ENCODE measurements at regions not wholly inside any gene's neighbourhood (a gene's known extent, or its start where the extent isn't known, plus 50 kb on each side); places are given as distances from the start of the nearest gene placed in this dataset.

DNA sequence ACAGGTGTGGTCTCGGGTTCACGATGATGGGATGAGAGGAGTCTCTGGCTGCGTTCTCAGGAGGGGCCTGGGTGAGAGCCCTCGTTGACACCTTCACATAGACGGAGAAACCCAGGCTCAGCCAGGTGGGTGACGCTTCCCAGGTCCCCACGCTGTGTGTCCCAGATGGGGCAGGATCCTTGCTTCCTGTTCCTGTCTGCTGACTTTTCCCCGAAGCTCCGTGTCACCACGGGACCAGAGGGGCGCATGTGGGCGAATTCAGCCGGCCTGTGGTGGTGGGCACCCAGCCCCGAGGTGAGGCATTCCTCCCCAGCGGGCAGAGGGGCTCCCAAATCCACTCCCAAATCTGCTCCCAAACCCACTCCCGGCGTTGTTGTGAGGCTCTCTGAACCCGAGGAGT lies 732.8 kb downstream of the BRD1 start:
- no peak for DNase-seq

DNA sequence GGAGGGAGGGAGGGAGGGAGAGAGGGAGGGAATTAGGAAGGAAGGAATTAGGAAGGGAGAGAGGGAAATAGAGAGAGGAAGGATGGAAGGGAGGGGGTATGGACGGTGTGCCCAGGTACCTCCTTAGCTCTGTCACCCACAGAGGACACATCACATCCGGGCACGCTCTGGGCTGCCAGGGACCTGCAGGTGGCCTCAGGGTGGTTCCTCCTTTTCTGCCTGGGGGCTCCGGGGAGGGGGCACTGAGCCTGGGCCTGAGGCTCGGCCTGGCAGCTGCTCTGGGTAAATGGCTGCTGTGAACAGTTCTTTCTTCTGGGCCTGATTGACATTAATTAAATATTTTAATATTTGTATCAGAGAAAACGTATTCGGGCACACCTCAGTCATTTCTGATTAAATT lies 733.5 kb downstream of the BRD1 start:
- no peak for DNase-seq

DNA sequence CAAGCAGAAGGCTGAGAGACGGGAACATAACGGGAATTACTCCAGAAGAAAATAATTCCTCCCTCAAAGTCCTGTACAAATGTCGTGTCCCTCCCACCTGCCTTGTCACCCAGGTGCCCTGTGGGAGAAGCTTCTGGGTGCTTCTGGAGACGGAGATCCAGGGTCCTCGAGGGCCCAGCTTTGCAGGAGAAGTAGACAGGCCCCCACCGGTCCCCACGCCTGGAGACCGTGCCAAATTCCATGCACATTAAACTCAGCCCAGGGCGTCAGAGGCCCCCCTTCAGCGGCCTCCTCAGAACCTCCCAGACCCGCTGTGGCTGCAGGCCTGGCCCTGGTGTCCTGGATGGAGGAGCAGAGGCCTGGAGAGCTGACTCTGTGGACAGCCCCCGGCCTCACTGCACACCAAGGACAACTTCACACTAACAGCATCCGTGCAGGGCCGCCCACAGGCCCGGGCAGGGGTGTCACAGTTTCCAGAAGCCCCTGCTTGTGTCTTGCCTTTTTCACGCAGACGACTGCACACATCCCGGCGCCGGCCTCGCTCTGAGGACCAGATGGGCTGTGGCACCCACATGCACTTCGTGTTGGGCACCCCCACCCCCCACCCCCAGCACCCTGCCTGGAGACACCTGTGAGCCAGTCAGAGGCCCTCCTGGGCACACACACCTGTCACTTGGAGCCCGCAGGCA lies 734.3 kb downstream of the BRD1 start:
- DNase-seq = no peak

DNA sequence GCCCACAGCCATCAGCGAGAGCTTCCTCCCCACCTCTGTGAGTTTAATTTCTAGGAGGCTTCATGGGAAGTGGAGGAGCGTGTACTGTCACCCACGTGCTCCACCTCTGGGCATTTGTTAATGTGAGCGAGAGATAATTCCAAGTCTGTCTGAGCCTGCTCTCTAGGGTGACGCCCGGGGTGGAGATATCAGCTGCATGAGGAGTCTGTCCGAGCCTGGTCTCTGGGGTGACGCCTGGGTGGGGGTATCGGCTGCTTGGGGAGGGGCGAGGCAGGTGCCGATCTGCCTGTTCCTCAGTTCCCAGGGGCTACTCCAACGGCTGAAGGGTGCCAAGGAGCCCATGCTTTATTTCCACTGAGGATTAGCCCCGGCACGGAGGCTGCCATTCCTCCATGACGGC lies 735.0 kb downstream of the BRD1 start:
- no peak for DNase-seq

DNA sequence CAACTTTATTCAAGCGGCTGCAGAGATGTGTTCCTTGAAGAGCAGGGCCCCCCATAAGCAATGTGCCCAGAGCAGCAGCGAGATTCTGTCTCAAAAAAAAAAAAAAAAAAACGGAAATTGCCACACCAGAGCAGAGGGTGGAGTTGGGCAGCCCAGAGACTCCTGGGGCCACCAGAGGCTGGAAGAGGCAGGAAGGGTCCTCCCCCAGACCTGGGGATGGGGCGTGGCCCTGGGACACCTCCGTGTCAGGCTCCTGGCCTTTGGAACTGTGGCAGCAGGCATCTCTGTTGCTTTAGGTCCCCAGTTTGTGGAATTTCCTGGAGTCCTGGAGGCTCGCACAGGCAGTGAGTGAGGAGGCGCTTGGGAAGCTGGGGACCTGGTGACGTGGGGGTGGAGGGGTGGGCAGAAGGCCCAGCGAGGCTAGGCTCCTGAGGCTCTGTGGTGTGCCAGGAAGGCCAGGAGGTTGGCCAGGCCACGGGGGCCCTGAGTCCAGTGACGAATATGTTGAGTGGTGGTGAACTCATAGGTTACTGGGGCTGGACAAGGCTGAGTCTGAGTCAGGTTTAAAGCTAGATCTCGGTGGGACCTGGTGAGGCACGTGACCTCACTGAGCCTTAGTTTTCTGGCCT lies 735.6 kb downstream of the BRD1 start:
- DNase-seq = no peak

DNA sequence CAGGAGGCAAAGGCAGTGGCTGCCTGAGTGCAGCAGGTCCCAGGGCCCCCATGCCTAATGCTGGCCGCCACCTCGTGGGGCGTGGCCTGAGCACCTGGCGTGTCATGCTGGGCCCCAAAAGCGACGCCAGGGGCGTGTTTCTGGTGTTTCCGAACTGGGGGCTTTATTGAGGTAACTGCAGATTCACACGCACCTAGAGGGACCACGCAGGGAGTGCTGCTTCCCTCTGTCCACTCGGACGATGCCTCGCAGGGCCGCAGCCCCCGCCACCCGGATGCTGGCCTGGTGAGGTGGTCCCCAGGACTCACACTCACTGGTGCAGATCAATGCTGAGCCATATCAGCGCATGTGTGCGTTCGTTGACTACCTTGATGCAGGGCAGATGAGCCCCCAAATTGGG lies 736.2 kb downstream of the BRD1 start:
- no peak for DNase-seq

DNA sequence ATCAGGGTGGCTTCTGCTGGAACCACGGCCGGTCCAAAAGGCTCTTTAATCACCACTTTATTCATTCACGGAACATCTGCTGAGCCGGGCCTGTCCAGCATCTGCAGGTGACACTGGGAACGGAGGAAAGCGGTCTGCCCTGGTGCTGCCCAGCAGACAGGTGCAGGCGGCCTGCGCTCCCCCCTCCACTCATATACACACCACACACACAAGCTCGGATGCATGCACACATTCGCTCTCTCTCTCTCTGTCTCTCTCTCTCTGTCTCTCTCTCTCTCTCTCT lies 736.9 kb downstream of the BRD1 start:
- no peak for DNase-seq

DNA sequence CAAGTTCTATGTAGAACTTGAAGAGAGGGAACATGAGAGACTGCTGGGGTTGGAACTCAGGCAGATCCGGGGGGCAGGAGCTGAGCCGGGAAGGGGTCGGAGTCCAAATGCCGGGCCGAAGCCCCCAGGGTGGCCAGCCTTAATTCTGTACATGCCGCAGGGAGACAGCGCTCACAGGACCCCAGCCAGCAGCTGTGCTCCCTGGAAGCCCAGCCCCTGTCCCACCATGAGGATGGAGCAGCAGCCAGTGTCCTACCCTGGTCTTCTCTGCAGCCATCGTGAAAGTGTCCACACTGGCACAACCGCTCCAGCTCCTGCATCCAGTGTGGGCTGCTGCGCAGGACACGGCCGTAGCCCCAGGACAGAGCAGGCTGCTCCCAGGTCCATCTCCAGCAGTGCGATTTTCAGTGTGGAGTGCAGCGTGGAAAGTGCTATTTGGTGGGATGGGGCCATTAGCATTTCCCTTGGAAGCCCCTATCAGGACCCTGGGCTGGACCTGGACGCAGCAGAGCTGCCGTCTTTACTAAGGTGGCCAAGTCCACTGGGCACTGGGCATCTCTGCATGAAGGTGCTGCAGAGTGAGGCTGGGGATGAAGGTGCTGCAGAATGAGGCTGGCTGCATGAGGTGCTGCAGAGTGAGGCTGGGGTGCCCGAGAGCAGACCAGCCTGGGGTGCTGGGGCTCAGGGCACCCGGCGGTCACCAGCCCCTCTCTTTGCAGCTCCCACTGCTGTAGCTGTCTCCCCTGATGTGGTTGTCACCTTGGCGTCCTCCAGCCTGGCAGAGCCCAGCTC lies 737.4 kb downstream of the BRD1 start:
- DNase-seq = no peak

DNA sequence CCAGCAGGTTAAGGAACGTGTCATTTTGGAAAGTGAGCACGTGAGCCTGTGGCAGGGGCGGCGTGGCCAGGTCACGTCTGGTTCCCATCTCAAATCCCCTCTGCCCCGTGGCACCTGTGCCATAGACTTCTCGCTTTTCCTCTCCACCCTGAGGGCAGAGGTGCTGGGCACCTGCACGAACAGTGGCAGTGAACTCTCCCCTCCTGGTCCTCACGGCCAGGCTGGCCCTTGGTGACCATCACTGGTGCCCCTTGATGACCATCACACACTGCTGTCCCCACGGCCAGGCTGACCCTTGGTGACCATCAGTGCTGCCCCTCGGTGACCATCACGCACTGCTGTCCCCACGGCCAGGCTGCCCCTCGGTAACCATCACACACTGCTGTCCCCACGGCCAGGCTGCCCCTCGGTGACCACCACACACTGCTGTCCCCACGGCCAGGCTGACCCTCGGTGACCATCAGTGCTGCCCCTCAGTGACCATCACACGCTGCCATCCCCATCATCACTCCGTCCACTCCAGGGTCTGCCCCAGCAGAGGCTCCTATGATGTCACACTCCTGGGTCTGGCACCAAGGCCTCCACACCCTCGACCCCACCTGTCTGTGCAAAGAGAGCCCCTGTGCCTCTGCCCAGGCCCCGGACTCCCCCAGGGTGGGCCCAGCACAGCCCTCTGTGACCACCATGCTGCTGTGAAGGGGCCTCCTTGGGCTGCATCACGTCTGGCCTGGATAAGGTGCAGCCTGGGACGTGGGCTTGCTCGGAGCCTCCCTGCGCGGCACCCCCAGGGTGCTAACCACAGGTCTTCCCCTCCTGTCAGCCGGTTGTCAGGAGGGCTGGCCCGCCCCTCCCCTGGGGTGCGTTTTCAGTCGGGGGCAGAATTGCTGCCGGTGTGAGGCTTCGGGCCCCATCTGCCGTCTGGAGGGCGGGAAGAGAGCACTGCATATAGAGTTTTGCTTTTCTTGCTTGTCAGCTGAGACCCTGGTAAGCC lies 738.6 kb downstream of the BRD1 start:
- no peak for DNase-seq

DNA sequence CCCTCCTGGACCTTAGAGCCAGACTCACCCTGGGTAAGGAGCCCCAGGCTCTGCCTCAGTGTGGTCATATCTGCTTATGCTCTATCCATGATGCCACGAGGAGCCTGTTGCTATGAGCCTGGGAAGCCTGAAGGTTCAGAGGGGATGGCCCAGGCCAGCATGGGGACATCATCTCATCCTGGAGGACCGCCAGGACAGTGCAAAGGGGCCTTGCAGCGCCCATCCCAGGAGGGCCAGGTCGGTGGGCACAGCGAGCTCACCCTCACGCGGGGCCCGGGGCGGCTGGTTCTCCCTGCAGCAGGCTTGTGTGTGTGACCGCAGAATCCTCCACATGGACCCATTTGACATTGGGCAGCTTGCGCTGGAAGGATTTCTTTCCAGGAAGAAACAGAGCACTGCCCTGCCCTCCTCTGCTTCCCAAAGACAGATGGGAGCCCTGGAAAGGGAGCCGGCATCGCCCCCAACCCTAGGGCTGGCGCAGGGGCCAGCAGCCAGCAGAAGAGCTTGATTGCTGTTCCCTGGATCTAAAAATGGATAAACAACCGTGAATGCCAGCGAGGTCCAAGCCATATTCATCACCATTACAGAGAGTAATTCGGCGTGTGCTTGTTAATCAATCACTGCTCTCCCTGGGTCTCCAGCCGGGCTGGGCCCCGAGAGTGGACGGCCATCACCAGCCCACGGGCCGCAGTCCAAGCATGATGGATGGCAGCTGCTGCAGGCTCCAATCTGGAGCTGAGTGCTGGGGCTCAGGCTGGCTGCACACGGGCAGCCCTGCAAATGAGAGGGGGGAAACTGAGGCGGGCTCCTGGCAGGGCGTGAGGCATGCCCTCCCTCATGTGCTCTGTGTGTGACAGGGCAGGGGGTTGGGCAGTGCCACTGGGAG lies 739.7 kb downstream of the BRD1 start:
- DNase-seq = no peak

DNA sequence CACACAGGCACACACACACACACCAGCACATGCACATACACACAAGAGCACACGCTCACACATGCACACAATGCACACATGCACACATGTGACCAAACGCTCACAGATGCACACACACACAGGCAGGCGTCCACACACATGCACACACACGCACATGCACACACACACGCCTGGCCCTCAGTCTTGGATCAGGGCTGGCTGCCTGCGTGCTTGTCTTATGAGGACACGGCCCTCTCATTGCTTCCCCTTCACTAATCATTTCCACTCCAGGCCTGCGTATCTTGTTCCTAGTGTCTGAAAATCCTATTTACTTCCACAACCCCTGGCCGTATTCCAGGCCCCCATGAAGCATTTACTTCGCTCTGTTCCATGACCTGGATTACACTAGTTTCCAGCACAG lies 740.5 kb downstream of the BRD1 start:
- no peak for DNase-seq

DNA sequence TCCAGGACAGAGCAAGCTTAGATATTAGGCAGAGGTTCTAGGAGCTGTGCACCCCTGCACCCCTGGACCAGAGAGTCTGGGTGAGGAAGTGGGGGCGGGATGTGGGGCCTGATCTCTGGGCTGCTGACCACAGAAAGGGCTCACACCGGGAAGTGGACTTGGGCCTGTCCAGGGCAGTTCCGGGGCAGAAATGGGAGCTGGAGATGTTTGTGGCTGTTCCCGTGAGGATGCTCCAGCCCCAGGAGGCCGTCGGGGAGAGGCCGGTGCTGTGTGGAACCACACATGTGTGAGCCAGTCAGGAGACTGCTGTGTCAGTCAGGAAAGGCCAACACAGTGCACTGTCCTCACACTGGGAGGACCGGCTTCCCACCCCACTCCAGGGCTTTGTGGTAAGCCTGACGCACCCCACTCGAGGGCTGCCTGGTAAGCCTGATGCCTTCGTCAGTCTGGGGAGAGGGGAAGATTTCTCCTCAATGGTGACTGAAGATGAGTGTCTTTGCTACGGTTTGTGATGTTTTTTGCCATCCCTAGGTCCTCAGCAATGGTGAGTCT lies 741.0 kb downstream of the BRD1 start:
- DNase-seq = no peak

DNA sequence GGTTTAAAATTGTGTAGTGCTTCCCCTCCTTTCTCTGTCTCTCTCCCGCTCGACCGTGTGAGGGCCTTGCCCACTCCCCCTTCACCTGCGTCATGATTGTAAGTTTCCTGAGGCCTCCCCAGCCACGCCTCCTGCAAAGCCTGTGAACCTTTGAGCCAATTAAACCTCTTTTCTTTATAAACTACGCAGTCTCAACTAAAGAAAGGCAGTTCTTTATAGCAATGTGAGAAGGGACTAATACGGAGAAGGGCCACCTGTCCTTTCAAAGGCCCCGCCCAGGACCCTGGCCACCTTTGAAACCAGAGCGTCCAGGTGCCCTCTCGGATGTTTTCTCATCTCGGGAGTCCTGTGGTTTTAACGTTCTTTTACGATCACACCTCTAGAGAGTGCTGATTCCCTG lies 741.5 kb downstream of the BRD1 start:
- DNase-seq = no peak

DNA sequence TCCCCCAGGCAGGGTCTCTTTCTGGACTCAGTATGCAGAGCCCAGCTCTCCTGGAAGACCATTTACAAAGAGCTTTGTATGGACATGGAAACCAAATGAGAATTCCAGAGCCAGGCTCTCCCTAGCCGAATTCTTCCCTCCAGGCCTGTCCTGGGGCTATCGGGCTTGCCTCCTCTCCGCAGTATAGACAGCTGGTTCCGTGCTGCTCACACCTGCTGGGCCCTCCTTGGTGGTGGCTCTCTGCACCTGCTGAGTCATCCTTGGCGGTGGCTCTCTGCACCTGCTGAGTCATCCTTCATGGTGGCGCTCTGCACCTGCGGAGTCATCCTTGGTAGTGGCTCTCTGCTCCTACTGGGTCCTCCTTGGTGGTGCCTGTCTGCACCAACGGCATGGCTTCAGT lies 743.5 kb downstream of the BRD1 start:
- no peak for DNase-seq

DNA sequence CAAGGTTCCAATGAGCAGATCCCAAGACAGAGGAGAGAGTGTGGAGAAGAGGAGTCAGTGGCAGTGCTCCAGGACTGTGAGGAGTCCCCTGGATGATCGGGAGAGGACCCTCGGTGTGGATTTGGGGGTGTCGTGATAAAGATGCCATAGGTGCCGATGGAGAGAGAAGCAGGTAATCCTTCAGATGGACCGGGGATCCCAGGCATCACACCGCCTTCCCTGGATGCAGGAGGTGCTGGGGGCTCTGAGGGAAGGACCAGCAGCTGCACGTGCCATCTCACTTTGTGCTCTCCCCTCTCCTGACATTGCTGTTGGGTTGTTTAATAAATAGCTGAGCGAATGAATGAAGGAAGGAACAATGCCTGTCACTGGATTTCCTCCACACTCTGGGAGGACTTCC lies 744.1 kb downstream of the BRD1 start:
- no peak for DNase-seq

DNA sequence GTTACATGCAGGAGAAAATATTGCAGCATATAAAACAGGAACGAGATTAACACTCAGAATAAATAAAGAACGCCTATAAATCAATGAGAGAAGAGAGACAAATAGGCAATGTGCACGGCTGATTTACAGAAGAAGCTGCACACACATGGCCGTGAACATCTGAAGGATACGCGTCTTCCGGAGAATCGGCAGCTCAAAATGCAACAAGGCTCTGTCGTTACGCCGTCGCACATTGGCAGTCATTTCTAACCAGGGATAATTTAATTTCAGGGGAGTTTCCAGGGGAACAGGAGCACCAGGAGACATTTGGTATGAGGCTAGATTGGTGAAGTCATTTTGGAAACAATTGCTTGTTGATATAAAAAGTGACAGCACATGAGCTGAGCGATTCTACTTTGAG lies 745.2 kb downstream of the BRD1 start:
- no peak for DNase-seq

DNA sequence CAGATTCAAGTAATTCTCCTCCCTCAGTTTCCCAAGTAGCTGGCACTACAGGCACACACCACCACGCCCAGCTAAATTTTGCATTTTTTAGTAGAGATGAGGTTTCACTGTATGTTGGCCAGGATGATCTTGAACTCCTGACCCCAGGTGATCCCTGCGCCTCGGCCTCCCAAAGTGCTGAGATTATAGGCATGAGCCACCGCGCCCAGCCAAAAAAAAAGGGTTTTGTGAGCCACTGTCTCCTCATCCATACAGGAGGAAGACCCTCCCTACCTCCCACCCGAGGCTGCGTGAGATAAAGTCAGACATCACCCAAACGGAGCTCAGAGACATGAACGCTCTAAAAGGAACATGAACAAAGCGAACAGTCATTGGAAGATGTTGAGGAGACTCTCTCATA lies 745.7 kb downstream of the BRD1 start:
- DNase-seq = no peak

DNA sequence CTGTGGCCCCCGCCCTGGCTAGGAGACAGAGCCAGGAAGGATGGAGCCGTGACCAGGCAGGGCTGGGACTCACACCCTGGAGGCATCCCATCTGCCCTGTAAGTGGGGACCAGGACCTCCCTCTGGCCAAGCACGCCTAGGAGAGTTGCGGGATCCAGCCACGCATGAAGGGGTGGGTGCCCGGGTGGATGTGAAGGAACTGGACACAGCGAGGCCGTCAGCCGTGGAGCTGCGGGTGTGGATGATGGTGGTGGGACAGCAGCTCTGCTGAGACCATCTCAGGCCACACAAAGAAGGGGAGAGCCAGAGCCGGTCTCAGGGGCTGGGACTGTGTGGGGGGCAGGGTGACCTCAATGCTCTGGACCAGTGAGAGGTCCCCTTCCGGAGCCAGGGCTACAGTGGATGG lies 746.4 kb downstream of the BRD1 start:
- no peak for DNase-seq

DNA sequence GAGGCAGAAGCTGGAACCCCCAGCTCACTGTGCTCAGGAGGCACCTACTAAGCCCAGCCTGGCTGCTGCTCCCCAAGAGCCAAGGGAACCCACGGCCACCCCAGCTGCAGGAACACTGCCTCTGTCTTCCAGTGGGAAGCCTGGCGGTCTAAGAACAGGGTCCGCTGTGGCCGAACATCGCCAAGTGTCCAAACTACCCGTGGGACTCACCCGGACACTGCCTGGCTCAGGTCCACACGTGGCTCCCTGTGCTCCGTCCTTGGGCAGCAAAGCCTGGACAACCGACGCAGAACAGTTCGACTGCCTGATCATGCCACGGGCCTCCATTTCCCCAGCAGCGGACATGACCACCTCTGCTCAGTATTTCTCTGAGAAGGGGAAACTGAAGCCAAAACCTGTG lies 747.0 kb downstream of the BRD1 start:
- no peak for DNase-seq

DNA sequence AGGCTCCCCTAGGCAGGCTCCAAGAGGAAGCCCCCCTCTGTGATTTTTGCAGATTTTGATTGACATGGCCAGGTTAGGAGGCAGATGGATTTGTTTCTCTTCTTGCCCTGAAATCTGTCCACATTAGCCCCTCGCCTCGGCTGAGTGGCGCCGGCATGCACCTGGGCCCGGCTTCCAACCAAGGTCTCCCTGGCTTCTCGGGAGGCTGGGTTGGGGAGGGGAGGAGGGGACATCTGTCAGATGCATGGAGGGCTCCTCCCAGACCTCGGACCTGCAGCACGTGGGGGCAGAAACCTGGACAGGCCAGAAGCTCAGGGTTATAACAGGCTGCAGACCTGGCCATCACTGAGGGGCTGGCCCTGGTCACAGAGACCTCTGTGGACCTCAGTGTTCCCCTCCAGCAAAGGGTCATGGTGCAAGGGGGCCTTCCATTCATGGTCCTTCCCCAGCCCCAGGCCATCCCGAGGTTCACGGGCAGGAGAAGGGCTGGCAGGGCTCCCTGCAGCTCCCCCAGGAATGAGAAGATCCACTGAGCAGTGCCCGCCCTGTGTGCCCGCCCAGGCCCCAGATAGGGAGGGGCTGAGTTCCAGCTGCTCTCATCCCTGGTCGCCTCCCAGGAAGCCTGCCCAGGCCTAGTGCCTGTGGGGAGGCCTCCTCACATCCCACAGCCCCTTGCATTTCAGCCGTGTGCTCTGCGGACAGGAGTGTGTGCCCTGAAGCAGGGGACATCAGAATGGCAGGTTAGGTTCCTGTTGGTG lies 747.8 kb downstream of the BRD1 start:
- DNase-seq = no peak

All from NCI-H187 (cell line).